ENCODE measurements at regions not wholly inside any gene's neighbourhood (a gene's known extent, or its start where the extent isn't known, plus 50 kb on each side); places are given as distances from the start of the nearest gene placed in this dataset.

DNA sequence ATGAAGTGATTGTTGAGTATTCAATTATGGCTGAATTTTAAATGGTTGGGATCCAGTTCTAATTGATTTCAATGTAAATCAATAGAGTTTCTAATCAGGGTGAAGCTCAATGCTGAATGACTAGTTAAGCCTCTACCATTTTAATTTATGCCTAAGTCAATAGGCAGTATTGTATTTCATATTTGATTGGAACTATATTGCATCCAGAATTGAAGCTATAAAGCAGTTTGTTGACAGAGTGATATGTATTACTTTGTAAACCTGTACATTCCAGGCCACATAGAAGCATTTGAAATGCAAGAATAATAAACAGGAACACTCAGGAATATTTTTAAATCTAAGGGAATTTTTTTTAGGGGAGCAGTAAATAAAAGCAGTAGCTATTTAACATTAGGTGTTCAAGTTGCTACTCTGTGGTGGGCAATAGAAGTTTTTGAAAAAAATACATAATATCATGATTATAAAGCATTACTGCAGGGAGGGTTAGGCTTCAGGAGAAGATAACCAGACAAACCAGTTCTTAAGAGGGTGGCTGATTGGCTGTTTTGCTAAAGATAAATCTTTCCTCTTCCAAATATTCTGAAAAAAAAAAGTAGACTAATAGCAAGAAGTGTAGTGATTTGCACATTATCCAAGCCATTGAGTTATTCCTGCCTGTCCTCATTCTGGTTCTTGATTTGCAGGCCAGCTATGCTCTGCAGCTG is 492.0 kb upstream of the MEF2C start:
- peaks cover 0 to 2% (median 0%) of the 10 kb centered on the region in 4 donors for H3K9me3 ChIP-seq (ENCODE audit: control insufficient read depth in 4 of 4, insufficient read depth in 3 of 4, low read length in 3 of 4)
- no peak overlapping the region for H3K27ac ChIP-seq (ENCODE audit: low read depth in 1 of 2, low read length in 1 of 2)
- TF ChIP-seq, protein P1, sequence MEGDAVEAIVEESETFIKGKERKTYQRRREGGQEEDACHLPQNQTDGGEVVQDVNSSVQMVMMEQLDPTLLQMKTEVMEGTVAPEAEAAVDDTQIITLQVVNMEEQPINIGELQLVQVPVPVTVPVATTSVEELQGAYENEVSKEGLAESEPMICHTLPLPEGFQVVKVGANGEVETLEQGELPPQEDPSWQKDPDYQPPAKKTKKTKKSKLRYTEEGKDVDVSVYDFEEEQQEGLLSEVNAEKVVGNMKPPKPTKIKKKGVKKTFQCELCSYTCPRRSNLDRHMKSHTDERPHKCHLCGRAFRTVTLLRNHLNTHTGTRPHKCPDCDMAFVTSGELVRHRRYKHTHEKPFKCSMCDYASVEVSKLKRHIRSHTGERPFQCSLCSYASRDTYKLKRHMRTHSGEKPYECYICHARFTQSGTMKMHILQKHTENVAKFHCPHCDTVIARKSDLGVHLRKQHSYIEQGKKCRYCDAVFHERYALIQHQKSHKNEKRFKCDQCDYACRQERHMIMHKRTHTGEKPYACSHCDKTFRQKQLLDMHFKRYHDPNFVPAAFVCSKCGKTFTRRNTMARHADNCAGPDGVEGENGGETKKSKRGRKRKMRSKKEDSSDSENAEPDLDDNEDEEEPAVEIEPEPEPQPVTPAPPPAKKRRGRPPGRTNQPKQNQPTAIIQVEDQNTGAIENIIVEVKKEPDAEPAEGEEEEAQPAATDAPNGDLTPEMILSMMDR (IDR thresholded peaks at IDR 0.05; ENCODE audit: control extremely low read depth, extremely low read depth) = no peak
- no peak overlapping the region for H3K9ac ChIP-seq (ENCODE audit: insufficient read depth in 1 of 2, low read length in 2 of 2)
- no peak overlapping the region for H3K4me3 ChIP-seq
- H3K27me3 ChIP-seq (ENCODE audit: control insufficient read depth in 3 of 3, insufficient read depth in 3 of 3, low read length in 2 of 3) = peaks cover 0 to 3% (median 0%) of the 10 kb centered on the region in 3 donors
- H3K36me3 ChIP-seq (ENCODE audit: control insufficient read depth in 4 of 4, insufficient read depth in 4 of 4, low read length in 4 of 4) = no peaks in the 10 kb centered on the region
- ATAC-seq (ENCODE audit: insufficient read depth, low FRiP score) (no peak), DNase-seq (no peak)
- peaks cover 0 to 6% (median 0%) of the 10 kb centered on the region in 5 donors for H3K4me1 ChIP-seq (ENCODE audit: control insufficient read depth in 5 of 5, insufficient read depth in 5 of 5, low read length in 5 of 5)

DNA sequence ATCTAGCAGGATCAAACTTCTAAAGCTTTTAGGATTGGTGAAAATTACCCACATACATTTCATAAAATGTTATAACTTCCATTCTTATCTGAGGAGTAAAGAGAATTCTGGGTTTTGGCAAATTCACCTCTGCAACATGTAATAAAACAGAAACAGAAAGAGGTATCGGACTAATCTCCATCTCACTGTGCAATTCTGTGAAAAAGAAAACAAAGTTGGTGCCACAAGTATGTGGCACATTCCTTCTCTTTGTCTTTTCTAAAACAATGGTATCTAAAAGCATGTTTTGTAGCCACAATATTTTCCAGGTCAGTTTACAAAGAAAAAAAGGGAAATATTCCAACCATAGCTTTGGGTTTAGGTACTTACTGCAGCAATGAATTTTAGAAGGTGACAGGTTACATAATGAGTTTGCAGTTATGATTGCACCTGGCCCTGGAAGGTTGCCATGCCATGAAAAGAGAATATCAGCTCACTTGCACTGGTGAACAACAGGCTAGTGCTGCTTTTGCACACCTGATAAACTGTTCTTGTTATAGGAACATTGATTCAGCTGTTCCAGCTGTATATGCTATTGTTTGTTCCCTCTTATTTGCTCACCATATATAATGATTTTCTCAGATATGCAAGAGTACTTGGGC is 491.3 kb upstream of the MEF2C start:
- Histone ChIP-seq H3K36me3 (ENCODE audit: control insufficient read depth in 4 of 4, insufficient read depth in 4 of 4, low read length in 4 of 4) (no peaks in the 10 kb centered on the region), H3K9me3 (ENCODE audit: control insufficient read depth in 4 of 4, insufficient read depth in 3 of 4, low read length in 3 of 4) (peaks cover 0 to 2% (median 0%) of the 10 kb centered on the region in 4 donors), H3K27me3 (ENCODE audit: control insufficient read depth in 3 of 3, insufficient read depth in 3 of 3, low read length in 2 of 3) (peaks cover 0 to 3% (median 0%) of the 10 kb centered on the region in 3 donors), H3K9ac (ENCODE audit: insufficient read depth in 1 of 2, low read length in 2 of 2) (no peak overlapping the region), H3K4me3 (no peak overlapping the region), H3K27ac (ENCODE audit: low read depth in 1 of 2, low read length in 1 of 2) (no peak overlapping the region), H3K4me1 (ENCODE audit: control insufficient read depth in 5 of 5, insufficient read depth in 5 of 5, low read length in 5 of 5) (peaks cover 0 to 6% (median 0%) of the 10 kb centered on the region in 5 donors)
- ATAC-seq (ENCODE audit: insufficient read depth, low FRiP score) (no peak), DNase-seq (no peak)
- TF ChIP-seq, protein P1 (IDR thresholded peaks at IDR 0.05; ENCODE audit: control extremely low read depth, extremely low read depth) = no peak
- WGBS, 2 donors = 94 to 97% methylated on average over 1 of the region's 1 CpG

DNA sequence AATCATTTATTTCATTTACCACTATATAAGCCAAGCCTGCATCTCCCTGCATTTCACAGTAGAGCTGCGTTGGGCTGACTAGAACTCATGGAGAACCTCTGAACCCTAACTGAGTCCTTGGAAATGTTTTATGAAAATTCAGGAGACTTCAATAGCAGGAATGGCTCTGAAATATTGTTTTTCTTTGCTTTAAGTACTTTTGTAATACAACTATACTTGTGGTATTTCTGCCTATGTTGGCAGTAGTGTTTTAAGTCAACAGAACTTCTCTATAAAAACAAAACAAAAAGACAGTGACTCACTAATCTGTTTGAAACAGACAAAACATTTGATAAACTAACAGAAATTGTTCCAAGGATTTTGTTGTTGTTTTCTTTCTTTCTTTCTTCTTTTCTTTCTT is 489.2 kb upstream of the MEF2C start:
- Histone ChIP-seq H3K9me3 (ENCODE audit: control insufficient read depth in 4 of 4, insufficient read depth in 3 of 4, low read length in 3 of 4) (peaks cover 0 to 2% (median 0%) of the 10 kb centered on the region in 4 donors), H3K4me1 (ENCODE audit: control insufficient read depth in 5 of 5, insufficient read depth in 5 of 5, low read length in 5 of 5) (peaks cover 0 to 6% (median 0%) of the 10 kb centered on the region in 5 donors), H3K4me3 (no peak overlapping the region), H3K9ac (ENCODE audit: insufficient read depth in 1 of 2, low read length in 2 of 2) (no peak overlapping the region), H3K36me3 (ENCODE audit: control insufficient read depth in 4 of 4, insufficient read depth in 4 of 4, low read length in 4 of 4) (no peaks in the 10 kb centered on the region), H3K27me3 (ENCODE audit: control insufficient read depth in 3 of 3, insufficient read depth in 3 of 3, low read length in 2 of 3) (no peaks in the 10 kb centered on the region), H3K27ac (ENCODE audit: low read depth in 1 of 2, low read length in 1 of 2) (no peak overlapping the region)
- 83 to 87% methylated on average over 1 of the region's 1 CpG for WGBS, 2 donors
- DNase-seq (no peak), ATAC-seq (ENCODE audit: insufficient read depth, low FRiP score) (no peak)
- TF ChIP-seq, protein P1 (IDR thresholded peaks at IDR 0.05; ENCODE audit: control extremely low read depth, extremely low read depth) = no peak

Data from lung (tissue), 11 donors.